ENCODE measurements at regions not wholly inside any gene's neighbourhood (a gene's known extent, or its start where the extent isn't known, plus 50 kb on each side); places are given as distances from the start of the nearest gene placed in this dataset.

GRCh38 chr9:119961774-119962424, 592.7 kb upstream of the BRINP1 start:
- DNase-seq (ENCODE audit: low read depth, low spot score) = no peak
- TF ChIP-seq CTCF (IDR thresholded peaks at IDR 0.05; ENCODE audit: low read depth, low read length) = peak; percentile 85
- no peaks in the 10 kb centered on the region for H3K27me3 ChIP-seq (ENCODE audit: control insufficient read depth, insufficient read depth, low read length)
- ChIA-PET CTCF (interaction anchor here (0.8 to 3.3 kb wide), 2 partner anchors 35 to 515 kb away, joined by 3 to 16 read pairs; no protein-coding TSS in a partner anchor), POLR2A (no interaction called here)
- H3K9me3 ChIP-seq (ENCODE audit: control insufficient read depth, insufficient read depth, low read length) = no peaks in the 10 kb centered on the region
- H3K27ac ChIP-seq (ENCODE audit: low read depth, low read length) = no peak overlapping the region
- H3K4me3 ChIP-seq (ENCODE audit: low read depth, low read length) = no peak overlapping the region

DNA sequence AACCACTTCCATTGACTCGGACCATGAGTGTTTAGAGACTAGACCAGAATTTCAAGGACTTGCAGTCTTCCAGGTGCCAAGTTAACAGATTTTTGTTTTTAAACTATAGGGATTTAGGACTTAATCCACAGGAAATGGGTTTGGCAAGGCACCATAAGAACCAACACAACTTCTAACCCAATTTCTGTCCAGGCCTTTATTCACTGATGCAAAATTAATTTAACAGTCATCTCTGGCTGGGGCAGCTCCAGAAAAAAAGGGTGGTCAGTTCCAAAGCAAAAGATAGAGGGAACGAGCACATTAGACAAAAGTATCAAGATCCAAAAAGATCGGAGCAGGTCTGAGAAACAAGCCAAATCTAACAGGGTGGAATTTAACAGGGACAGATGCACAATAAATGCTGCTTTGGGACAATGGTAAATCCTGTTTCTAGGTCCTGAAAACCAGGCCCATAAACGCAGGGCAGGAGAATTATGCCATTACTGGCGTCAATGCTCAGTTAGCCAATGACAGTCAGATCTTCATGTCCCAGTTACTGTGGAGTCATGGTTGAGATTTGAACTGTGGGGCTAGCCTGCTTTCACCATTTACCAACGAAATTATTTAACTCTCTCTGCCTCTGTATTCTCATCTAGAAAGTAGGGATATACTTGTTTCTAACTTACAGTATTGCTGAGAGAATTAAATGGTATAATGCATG, 590.8 kb upstream of the BRINP1 start:
- H3K27ac ChIP-seq (ENCODE audit: low read depth, low read length) = no peak overlapping the region
- H3K4me3 ChIP-seq (ENCODE audit: low read depth, low read length) = no peak overlapping the region
- POLR2A ChIA-PET = no interaction called here
- no peak for DNase-seq (ENCODE audit: low read depth, low spot score)
- no peak for TF ChIP-seq CTCF (IDR thresholded peaks at IDR 0.05; ENCODE audit: low read depth, low read length)
- CTCF ChIA-PET = interaction anchor here (1.0 to 1.1 kb wide), 2 partner anchors 8 to 517 kb away, joined by 3 read pairs; no protein-coding TSS in a partner anchor
- H3K9me3 ChIP-seq (ENCODE audit: control insufficient read depth, insufficient read depth, low read length) = no peaks in the 10 kb centered on the region
- no peaks in the 10 kb centered on the region for H3K27me3 ChIP-seq (ENCODE audit: control insufficient read depth, insufficient read depth, low read length)

DNA sequence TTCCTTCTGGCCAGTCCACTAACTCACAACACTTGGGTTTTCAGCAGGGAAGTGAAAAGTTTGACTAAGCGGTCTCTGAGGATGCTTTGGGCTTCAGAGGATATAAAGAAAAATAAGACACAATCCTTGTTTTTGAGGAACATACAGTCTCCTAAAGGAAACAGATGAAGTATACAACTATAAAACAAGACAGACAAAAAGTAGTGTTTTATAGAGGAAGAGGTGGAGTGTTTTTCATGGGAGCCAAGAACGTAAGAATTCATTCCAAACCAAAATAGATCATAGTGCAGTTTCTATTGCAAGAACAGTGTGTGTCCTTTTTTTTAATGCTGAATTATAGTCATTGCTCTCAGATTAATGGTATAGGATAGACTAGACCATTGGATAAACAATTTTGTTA, 586.9 kb upstream of the BRINP1 start:
- TF ChIP-seq CTCF (IDR thresholded peaks at IDR 0.05; ENCODE audit: low read depth, low read length) = no peak

DNA sequence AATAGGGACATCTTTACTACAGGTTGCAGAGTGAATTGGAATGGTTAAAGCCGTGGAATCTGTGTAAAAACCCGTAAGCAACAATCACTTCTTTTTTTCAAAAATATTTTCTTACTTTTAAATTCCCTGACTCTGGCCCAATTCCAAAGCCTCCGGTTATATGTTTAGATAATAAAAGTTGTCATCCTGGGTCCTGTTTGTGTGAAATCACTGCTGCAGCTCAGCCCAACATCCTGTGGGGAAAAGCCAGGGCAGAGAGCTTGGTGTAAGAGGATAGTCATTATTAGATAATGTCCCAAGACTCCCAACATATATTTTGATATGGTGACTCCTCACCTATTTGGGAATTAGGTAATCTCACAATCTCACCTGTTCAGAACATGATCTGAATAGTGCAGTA, 586.0 kb upstream of the BRINP1 start:
- ChIA-PET CTCF (interaction anchor here (1.2 kb wide), 2 partner anchors 14 to 522 kb away, joined by 4 to 6 read pairs; no protein-coding TSS in a partner anchor), POLR2A (no interaction called here)
- Histone ChIP-seq H3K9me3 (ENCODE audit: control insufficient read depth, insufficient read depth, low read length) (no peaks in the 10 kb centered on the region), H3K27me3 (ENCODE audit: control insufficient read depth, insufficient read depth, low read length) (no peaks in the 10 kb centered on the region), H3K27ac (ENCODE audit: low read depth, low read length) (no peak overlapping the region), H3K4me3 (ENCODE audit: low read depth, low read length) (no peak overlapping the region)
- DNase-seq (ENCODE audit: low read depth, low spot score) = no peak
- no peak for TF ChIP-seq CTCF (IDR thresholded peaks at IDR 0.05; ENCODE audit: low read depth, low read length)

More for the DNA sequence above, 586.9 kb upstream of the BRINP1 start:
- CTCF ChIA-PET = interaction anchor here (1.2 kb wide), 1 partner anchor 521 kb away, joined by 4 read pairs; no protein-coding TSS in a partner anchor
- no peaks in the 10 kb centered on the region for H3K9me3 ChIP-seq (ENCODE audit: control insufficient read depth, insufficient read depth, low read length)
- H3K27me3 ChIP-seq (ENCODE audit: control insufficient read depth, insufficient read depth, low read length) = no peaks in the 10 kb centered on the region
- no peak overlapping the region for H3K27ac ChIP-seq (ENCODE audit: low read depth, low read length)
- no peak for DNase-seq (ENCODE audit: low read depth, low spot score)
- H3K4me3 ChIP-seq (ENCODE audit: low read depth, low read length) = no peak overlapping the region
- POLR2A ChIA-PET = no interaction called here

- no peak for TF ChIP-seq CTCF (IDR thresholded peaks at IDR 0.05; ENCODE audit: low read depth, low read length)
- ChIA-PET CTCF (no interaction called here), POLR2A (no interaction called here)
- Histone ChIP-seq H3K9me3 (ENCODE audit: control insufficient read depth, insufficient read depth, low read length) (no peaks in the 10 kb centered on the region), H3K4me3 (ENCODE audit: low read depth, low read length) (no peak overlapping the region), H3K27ac (ENCODE audit: low read depth, low read length) (no peak overlapping the region), H3K27me3 (ENCODE audit: control insufficient read depth, insufficient read depth, low read length) (no peaks in the 10 kb centered on the region)
- DNase-seq (ENCODE audit: low read depth, low spot score) = no peak
These were observed 582.4 kb upstream of the BRINP1 start for GRCh38 chr9:119951591-119951990.

Data from AG04450 (cell line).